ENCODE measurements at regions not wholly inside any gene's neighbourhood (a gene's known extent, or its start where the extent isn't known, plus 50 kb on each side); places are given as distances from the start of the nearest gene placed in this dataset.

DNA sequence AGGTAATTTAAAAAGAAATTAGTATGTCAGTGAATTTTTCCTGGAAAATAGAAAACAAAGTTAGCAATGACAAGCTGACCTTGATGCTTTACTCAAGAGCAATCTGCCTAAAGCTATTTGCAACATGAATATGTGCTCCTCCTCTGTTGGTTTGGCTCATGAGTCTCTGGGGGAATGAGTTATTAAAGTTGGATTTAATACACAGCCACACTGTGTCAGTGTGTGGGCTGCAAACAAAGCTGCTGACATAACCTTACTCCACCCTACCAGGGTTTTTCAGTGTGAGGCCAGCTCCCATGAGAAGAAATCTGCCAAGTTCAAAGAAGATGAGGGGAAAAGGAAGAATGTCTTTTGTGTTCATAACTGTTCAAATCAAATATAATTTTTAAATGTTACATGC, 280.5 kb downstream of the TLL1 start:
- H3K27me3 Mint-ChIP-seq (ENCODE audit: low read depth) = no peaks in the 10 kb centered on the region; the same call in 1 of the 2 replicates

More for the DNA sequence above, 280.5 kb downstream of the TLL1 start:
- H3K4me1 ChIP-seq (ENCODE audit: insufficient read depth, low read length) = peaks cover 2% of the 10 kb centered on the region; the same call in 1 of the 2 replicates
- Mint-ChIP-seq H3K36me3 (ENCODE audit: insufficient read depth in 1 of 3, low read depth in 3 of 3) (peaks cover 5% of the 10 kb centered on the region in 3 experiments; a peak in 5 of 7 replicates), H3K9me3 (peaks cover 5 to 8% of the 10 kb centered on the region in 2 experiments; a peak in 4 of 5 replicates), H3K4me3 (no peak overlapping the region), H3K27ac (no peak overlapping the region), H3K4me1 (no peaks in the 10 kb centered on the region)
- H3K14ac ChIP-seq (ENCODE audit: insufficient read depth, low read length) = no peak overlapping the region
- no peak overlapping the region for H4K5ac ChIP-seq (ENCODE audit: insufficient read length, low read depth, low read length)
- H2BK120ac ChIP-seq (ENCODE audit: low read depth, low read length, poor library complexity, severe bottlenecking) = no peak overlapping the region
- no peak overlapping the region for H2BK15ac ChIP-seq (ENCODE audit: low read depth, low read length)
- H2AK5ac ChIP-seq (ENCODE audit: insufficient read length, low read length) = no peak overlapping the region
- H2AFZ ChIP-seq (ENCODE audit: low read length) = no peak overlapping the region
- H3K27ac ChIP-seq (ENCODE audit: insufficient read length, low read depth, low read length) = no peak overlapping the region
- H3K56ac ChIP-seq (ENCODE audit: insufficient read length, low read depth, low read length) = no peak overlapping the region
- H3T11ph ChIP-seq (ENCODE audit: low read length) = no peak overlapping the region
- no peak for TF ChIP-seq CTCF (conservative IDR thresholded peaks at IDR 0.05)
- no peak overlapping the region for H4K91ac ChIP-seq (ENCODE audit: insufficient read length, low read depth, low read length)
- no peak overlapping the region for H2BK20ac ChIP-seq (ENCODE audit: low read depth, low read length, poor library complexity, severe bottlenecking)
- no peak overlapping the region for H4K8ac ChIP-seq (replicated peaks; ENCODE audit: insufficient read length, low read depth, low read length)
- no peaks in the 10 kb centered on the region for H3K79me1 ChIP-seq (ENCODE audit: insufficient read depth, low read depth, low read length, poor library complexity, severe bottlenecking)
- H3K23me2 ChIP-seq (ENCODE audit: insufficient read length, low read depth, low read length, poor library complexity, severe bottlenecking) = no peaks in the 10 kb centered on the region
- H2BK5ac ChIP-seq (ENCODE audit: insufficient read length, low read length) = no peak overlapping the region
- H3K27me3 ChIP-seq (ENCODE audit: insufficient read depth, low read length) = no peaks in the 10 kb centered on the region
- H3K23ac ChIP-seq (ENCODE audit: insufficient read length, low read depth, low read length) = no peak overlapping the region
- DNase-seq = no peak
- H3K9ac ChIP-seq (ENCODE audit: extremely low read depth, insufficient read length, low read length) = no peak overlapping the region
- H3K79me2 ChIP-seq (ENCODE audit: insufficient read depth, low read length) = no peaks in the 10 kb centered on the region
- H4K20me1 ChIP-seq (ENCODE audit: control insufficient read depth, insufficient read depth, insufficient read length) = no peaks in the 10 kb centered on the region
- H3K4ac ChIP-seq (ENCODE audit: low read depth, low read length) = no peak overlapping the region
- H3K4me2 ChIP-seq (ENCODE audit: insufficient read depth, insufficient read length, low read length) = no peak overlapping the region
- H2BK12ac ChIP-seq (ENCODE audit: insufficient read length, low read depth, low read length) = no peak overlapping the region
- H3K9me3 ChIP-seq (ENCODE audit: control insufficient read depth, low read depth, low read length) = no peaks in the 10 kb centered on the region
- no peak overlapping the region for H3K18ac ChIP-seq (ENCODE audit: insufficient read length, low read depth, low read length)
